HL-60/S4 treated with retinoic acid at 250 ng/mL for 4 days and 3 days (cell line): ENCODE measurements at regions not wholly inside any gene's neighbourhood (a gene's known extent, or its start where the extent isn't known, plus 50 kb on each side); places are given as distances from the start of the nearest gene placed in this dataset.

Experiments used
- in situ Hi-C: fragments of 300-500 bp; cut with MboI; formaldehyde crosslinking; loops from 2 replicates; pipeline ENCODE4 v1.7.0; 2022; ENCODE audit warnings: low sequenced_read_pairs

- in situ Hi-C loops, result loop anchor here (25.0 kb wide), 1 partner anchor 197 kb away; no protein-coding TSS in a partner anchor
Observed at GRCh38 chr12:69059465-69060457, 126.8 kb upstream of the CPM start.

GRCh38 chr12:69061574-69061973 lies 128.6 kb upstream of the CPM start:
- in situ Hi-C loops, result loop anchor here (25.0 kb wide), 1 partner anchor 199 kb away; no protein-coding TSS in a partner anchor

- in situ Hi-C loops, result loop anchor here (25.0 kb wide), 1 partner anchor 200 kb away; no protein-coding TSS in a partner anchor
Observed at GRCh38 chr12:69062621-69063237, 129.8 kb upstream of the CPM start.

GRCh38 chr12:69064734-69065443 lies 131.9 kb upstream of the CPM start:
- in situ Hi-C loops, result loop anchor here (25.0 kb wide), 1 partner anchor 203 kb away; no protein-coding TSS in a partner anchor

DNA sequence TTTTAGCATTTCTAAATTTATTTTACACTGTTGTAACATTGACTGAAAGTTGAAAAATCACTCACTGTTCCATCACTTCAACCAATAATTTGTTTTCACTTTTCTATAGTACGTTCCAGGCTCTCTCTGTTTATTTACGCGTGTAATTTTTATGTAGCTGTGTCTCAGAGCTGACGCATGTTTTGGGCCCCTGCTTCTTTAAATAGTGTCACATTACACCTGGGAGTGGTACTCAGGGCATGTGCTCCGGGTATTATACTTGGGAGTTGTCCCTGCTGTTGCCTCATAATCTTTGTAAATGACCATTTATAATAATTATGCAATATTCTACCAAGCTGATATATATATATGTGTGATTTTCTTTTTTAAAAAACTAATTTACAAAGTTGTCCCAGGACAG lies 132.8 kb upstream of the CPM start:
- in situ Hi-C loops, result loop anchor here (25.0 kb wide), 1 partner anchor 203 kb away; no protein-coding TSS in a partner anchor

- in situ Hi-C loops, result loop anchor here (25.0 kb wide), 1 partner anchor 204 kb away; no protein-coding TSS in a partner anchor
Observed at GRCh38 chr12:69066492-69067373, 133.8 kb upstream of the CPM start.

GRCh38 chr12:69067713-69068112 lies 134.7 kb upstream of the CPM start:
- in situ Hi-C loops, result loop anchor here (25.0 kb wide), 1 partner anchor 205 kb away; no protein-coding TSS in a partner anchor

DNA sequence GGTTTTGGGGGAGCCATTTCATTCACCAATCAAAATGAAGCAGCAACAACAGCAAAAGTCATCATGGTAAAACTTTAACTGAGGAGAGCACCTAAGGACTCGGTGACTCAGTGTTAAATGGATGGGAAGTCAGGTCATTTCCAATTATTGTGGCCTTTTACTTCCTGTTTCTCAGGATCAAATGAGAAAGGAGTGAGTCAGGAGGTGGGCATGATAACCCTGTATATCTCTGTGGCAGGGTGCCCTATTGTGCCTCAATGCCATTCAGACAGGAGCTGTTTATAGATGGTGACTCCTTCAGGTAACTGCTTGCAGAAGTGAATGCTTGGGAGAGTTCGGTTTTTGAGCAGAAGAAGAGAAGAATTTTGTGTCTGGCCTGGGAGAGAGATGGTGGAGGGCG lies 135.5 kb upstream of the CPM start:
- in situ Hi-C loops, result loop anchor here (25.0 kb wide), 1 partner anchor 206 kb away; no protein-coding TSS in a partner anchor

GRCh38 chr12:69069479-69069878 lies 136.5 kb upstream of the CPM start:
- in situ Hi-C loops, result loop anchor here (25.0 kb wide), 1 partner anchor 207 kb away; no protein-coding TSS in a partner anchor

- in situ Hi-C loops, result loop anchor here (25.0 kb wide), 1 partner anchor 208 kb away; no protein-coding TSS in a partner anchor
Observed at GRCh38 chr12:69070319-69071090, 137.5 kb upstream of the CPM start.

- in situ Hi-C loops, result loop anchor here (25.0 kb wide), 1 partner anchor 209 kb away; no protein-coding TSS in a partner anchor
Observed at GRCh38 chr12:69071091-69071370, 138.1 kb upstream of the CPM start.

- in situ Hi-C loops, result loop anchor here (25.0 kb wide), 1 partner anchor 211 kb away; no protein-coding TSS in a partner anchor
Observed at GRCh38 chr12:69073035-69073434, 140.1 kb upstream of the CPM start.

- in situ Hi-C loops, result loop anchor here (25.0 kb wide), 1 partner anchor 212 kb away; no protein-coding TSS in a partner anchor
Observed at GRCh38 chr12:69074556-69075349, 141.8 kb upstream of the CPM start.

DNA sequence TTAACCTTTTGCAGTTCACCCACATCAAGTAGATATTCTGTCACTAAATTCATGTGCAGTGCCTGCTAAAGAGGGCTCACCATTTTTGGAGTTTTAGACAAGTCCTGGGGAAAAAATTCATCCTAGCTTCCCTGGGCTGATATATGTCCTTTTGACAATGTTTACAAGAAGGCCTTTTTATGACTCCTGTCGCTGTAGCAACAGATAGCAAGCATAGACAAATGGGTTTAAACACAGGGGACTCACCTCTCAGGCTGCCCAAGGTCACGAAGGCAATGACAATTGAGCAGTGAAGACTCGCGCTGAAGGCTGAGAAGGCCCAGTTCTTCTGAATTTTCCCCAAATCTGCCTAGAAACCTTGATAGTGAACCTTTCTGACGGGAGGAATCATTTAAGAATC lies 150.7 kb upstream of the CPM start:
- in situ Hi-C loops, result no loop called here

- in situ Hi-C loops, result no loop called here
Observed at GRCh38 chr12:69084816-69085378, 151.9 kb upstream of the CPM start.

DNA sequence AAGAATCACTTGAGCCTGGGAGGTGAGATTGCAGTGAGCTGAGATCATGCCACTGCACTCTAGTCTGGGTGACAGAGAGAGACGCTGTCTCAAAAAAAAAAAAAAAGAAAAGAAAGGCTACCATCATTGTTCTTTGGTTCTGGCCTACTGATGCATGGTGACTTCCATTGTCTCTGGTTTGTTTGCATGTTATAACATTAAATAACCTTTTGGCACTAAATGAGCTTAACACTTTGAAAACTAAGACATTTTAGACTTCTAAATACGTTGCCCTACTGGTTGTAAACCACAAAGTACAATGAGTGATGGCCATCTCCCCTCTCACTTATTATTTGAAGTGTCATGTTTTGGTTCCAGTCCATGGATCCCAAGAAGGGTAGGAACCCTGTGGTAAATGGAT lies 152.9 kb upstream of the CPM start:
- in situ Hi-C loops, result no loop called here

DNA sequence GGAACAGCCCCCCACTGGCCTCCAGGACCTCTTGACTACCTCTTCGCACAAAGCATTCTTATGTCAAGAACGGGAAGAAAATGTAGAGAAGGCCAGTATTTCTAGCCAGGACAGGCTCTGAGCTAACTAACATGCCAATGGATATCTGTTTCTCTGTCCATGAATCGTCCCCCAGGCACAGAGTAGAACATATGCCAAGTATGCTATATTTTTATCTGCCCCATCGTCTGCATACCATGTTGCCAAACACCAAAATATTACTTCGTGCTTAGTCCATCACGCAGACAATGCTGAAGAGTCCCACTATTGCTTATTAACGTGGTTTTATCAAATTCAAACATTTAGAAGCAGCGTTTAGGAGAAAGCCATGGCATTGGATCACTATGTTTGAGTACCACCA lies 151.4 kb upstream of the CPSF6 start:
- in situ Hi-C loops, result no loop called here

- in situ Hi-C loops, result no loop called here
Observed at GRCh38 chr12:69090722-69091121, 148.6 kb upstream of the CPSF6 start.
